ENCODE measurements at regions not wholly inside any gene's neighbourhood (a gene's known extent, or its start where the extent isn't known, plus 50 kb on each side); places are given as distances from the start of the nearest gene placed in this dataset.

GRCh38 chr4:67167849-67168248 lies 377.5 kb downstream of the CENPC start:
- no peak overlapping the region for H3K4me3 ChIP-seq (ENCODE audit: low read depth, low read length)
- no peak for TF ChIP-seq CTCF (IDR thresholded peaks at IDR 0.05; ENCODE audit: borderline replicate concordance, insufficient read depth, low read depth, low read length)

GRCh38 chr4:67162690-67163089 lies 382.6 kb downstream of the CENPC start:
- no peak overlapping the region for H3K4me3 ChIP-seq (ENCODE audit: low read depth, low read length)
- TF ChIP-seq CTCF (IDR thresholded peaks at IDR 0.05; ENCODE audit: borderline replicate concordance, insufficient read depth, low read depth, low read length) = no peak

GRCh38 chr4:67161311-67161710 lies 384.0 kb downstream of the CENPC start:
- H3K4me3 ChIP-seq (ENCODE audit: low read depth, low read length) = no peak overlapping the region
- no peak for TF ChIP-seq CTCF (IDR thresholded peaks at IDR 0.05; ENCODE audit: borderline replicate concordance, insufficient read depth, low read depth, low read length)

- TF ChIP-seq CTCF (IDR thresholded peaks at IDR 0.05; ENCODE audit: borderline replicate concordance, insufficient read depth, low read depth, low read length) = no peak
- no peak overlapping the region for H3K4me3 ChIP-seq (ENCODE audit: low read depth, low read length)
Measured at GRCh38 chr4:67160394-67160793, 384.9 kb downstream of the CENPC start.

- H3K4me3 ChIP-seq (ENCODE audit: low read depth, low read length) = no peak overlapping the region
- TF ChIP-seq CTCF (IDR thresholded peaks at IDR 0.05; ENCODE audit: borderline replicate concordance, insufficient read depth, low read depth, low read length) = no peak
Measured at GRCh38 chr4:67158666-67159065, 386.6 kb downstream of the CENPC start.

- no peak overlapping the region for H3K4me3 ChIP-seq (ENCODE audit: low read depth, low read length)
- TF ChIP-seq CTCF (IDR thresholded peaks at IDR 0.05; ENCODE audit: borderline replicate concordance, insufficient read depth, low read depth, low read length) = no peak
Measured at GRCh38 chr4:67152976-67153375, 392.3 kb downstream of the CENPC start.

- TF ChIP-seq CTCF (IDR thresholded peaks at IDR 0.05; ENCODE audit: borderline replicate concordance, insufficient read depth, low read depth, low read length) = no peak
- no peak overlapping the region for H3K4me3 ChIP-seq (ENCODE audit: low read depth, low read length)
Measured at GRCh38 chr4:67151376-67152343, 393.6 kb downstream of the CENPC start.
